Small intestine (tissue), 7 donors: ENCODE measurements at regions not wholly inside any gene's neighbourhood (a gene's known extent, or its start where the extent isn't known, plus 50 kb on each side); places are given as distances from the start of the nearest gene placed in this dataset.

Source experiments
- DNase-seq, 2 donors: peaks; one replicate each; pipeline versions ENCODE4 v3.0.0 to v3.0.0-alpha.2; 2013
- FAIRE-seq: peaks from 2 replicates; lab custom pipeline; 2012; peaks lifted over from hg19 to GRCh38; lab: Jason Lieb, UNC
- H3K27ac ChIP-seq, 3 donors: one replicate each; pipeline ENCODE4 v1.5.1; 2013; ENCODE audit warnings: low read length in 2 of 3, mild to moderate bottlenecking in 2 of 3, control low read depth in 1 of 3, inconsistent platforms in 1 of 3, low read depth in 1 of 3, moderate library complexity in 1 of 3
- H3K27me3 ChIP-seq, 3 donors: one replicate each; pipeline ENCODE4 v1.6.1; 2013; ENCODE audit warnings: low read length in 3 of 3, inconsistent platforms in 1 of 3; ENCODE audit not compliant: control insufficient read depth in 3 of 3, insufficient read depth in 3 of 3
- H3K36me3 ChIP-seq, 3 donors: one replicate each; pipeline ENCODE4 v1.6.1; 2013; ENCODE audit warnings: low read length in 3 of 3, inconsistent platforms in 1 of 3, low read depth in 1 of 3, mild to moderate bottlenecking in 1 of 3, moderate library complexity in 1 of 3; ENCODE audit not compliant: control insufficient read depth in 3 of 3, insufficient read depth in 2 of 3
- H3K4me1 ChIP-seq, 3 donors: one replicate each; pipeline ENCODE4 v1.6.1; 2013; ENCODE audit warnings: low read length in 2 of 3, inconsistent platforms in 1 of 3, low read depth in 1 of 3, mild to moderate bottlenecking in 1 of 3, moderate library complexity in 1 of 3; ENCODE audit not compliant: control insufficient read depth in 3 of 3, insufficient read depth in 2 of 3
- H3K4me3 ChIP-seq, 3 donors: one replicate each; pipeline ENCODE4 v1.5.1; 2013; ENCODE audit warnings: low read length in 3 of 3, control low read depth in 1 of 3, inconsistent platforms in 1 of 3, low read depth in 1 of 3, mild to moderate bottlenecking in 1 of 3, moderate library complexity in 1 of 3
- H3K9me3 ChIP-seq, 2 donors: one replicate each; pipeline ENCODE4 v1.6.1; 2013; ENCODE audit warnings: low read depth in 1 of 2, low read length in 1 of 2; ENCODE audit not compliant: control insufficient read depth in 2 of 2, insufficient read depth in 1 of 2
- WGBS, 3 donors: extraction: QIAGEN DNeasy Blood & Tissue Kit; methylation state at CpG; one replicate each; pipeline ENCODE4 v1.1.7; 2013; 5-methylcytosine and 5-hydroxymethylcytosine counted together
- donor health status: healthy with polysubstance abuse.
- donor health status: control.
- donor health status: control.
- donor health status: Bipolar disorder and iron deficiency.
- donor health status: healthy.

DNA sequence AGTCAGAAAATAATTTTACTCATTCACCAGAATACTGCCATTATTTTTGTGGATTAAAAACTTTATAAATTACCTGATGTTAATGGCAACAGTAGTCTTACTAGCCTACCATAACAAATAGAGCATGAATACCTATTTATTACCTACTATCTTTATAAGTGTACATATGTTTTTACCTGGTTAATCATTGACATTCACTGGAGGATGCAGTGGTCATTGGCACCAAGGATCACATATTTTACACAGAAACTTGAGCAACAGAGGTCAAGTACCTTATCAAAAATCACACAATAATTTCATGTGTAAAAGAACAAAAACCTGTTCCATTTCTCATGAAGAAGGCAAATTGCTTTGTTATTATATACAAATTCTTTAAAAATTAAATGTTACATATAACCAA lies 1284.9 kb upstream of the NCAM2 start:
- Histone ChIP-seq H3K4me3 (no peak overlapping the region), H3K27ac (no peak overlapping the region), H3K4me1 (peaks cover 0 to 5% (median 0%) of the 10 kb centered on the region in 3 donors), H3K9me3 (peaks cover 0 to 2% of the 10 kb centered on the region in 2 donors), H3K36me3 (no peaks in the 10 kb centered on the region), H3K27me3 (no peaks in the 10 kb centered on the region)
- DNase-seq (peak in 1 of 2 donors; percentile 62), FAIRE-seq (no peak)

DNA sequence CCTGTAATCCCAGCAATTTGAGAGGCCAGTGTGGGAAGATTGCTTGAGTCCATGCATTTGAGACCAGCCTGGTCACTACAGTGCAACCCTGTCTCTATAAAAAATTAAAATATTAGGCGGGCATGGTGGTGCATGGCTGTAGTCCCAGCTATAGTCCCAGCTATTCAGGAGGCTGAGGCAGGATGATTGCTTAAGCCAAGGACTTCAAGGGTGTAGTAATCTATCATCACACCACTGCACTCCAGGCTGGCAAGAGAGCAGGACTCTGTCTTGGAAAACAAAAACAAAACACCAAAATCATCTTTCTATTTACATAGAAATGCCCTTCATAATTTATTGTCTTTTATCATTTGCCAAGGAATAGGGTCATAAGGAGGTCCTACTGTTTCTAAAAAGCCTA lies 1274.1 kb upstream of the NCAM2 start:
- 69 to 100% (median 88%) methylated on average over 1 of the region's 1 CpG for WGBS, 3 donors
- no peaks in the 10 kb centered on the region for H3K36me3 ChIP-seq
- no peak for FAIRE-seq
- H3K4me3 ChIP-seq, result no peak overlapping the region
- no peaks in the 10 kb centered on the region for H3K4me1 ChIP-seq
- H3K9me3 ChIP-seq, result peaks cover 0 to 7% of the 10 kb centered on the region in 2 donors
- H3K27me3 ChIP-seq, result no peaks in the 10 kb centered on the region
- H3K27ac ChIP-seq, result no peak overlapping the region
- DNase-seq, result no peak

DNA sequence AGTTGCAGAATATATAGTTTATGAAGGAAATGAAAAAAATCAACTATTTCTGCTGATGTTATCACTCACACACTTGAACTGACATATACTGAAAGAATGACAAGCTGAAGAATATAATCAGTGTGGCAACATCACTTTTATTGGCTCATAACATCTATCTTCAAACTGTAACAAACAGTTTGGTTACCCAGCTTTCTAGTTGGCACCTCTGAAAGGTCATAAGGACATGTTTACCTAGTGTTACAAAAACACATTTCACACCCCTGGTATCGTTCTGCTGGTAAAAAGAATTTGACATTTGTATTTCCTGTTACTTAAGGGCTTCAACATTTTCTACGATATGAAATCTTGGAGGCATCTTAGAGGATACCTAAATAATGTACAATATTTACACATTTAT lies 1267.0 kb upstream of the NCAM2 start:
- Histone ChIP-seq H3K9me3 (no peaks in the 10 kb centered on the region), H3K4me1 (no peaks in the 10 kb centered on the region), H3K4me3 (no peak overlapping the region), H3K36me3 (no peaks in the 10 kb centered on the region), H3K27me3 (no peaks in the 10 kb centered on the region), H3K27ac (no peak overlapping the region)
- WGBS, 3 donors, result 8 to 19% (median 15%) methylated on average over 2 of the region's 2 CpGs
- peak; percentile 4 to 38 for DNase-seq
- FAIRE-seq, result no peak

DNA sequence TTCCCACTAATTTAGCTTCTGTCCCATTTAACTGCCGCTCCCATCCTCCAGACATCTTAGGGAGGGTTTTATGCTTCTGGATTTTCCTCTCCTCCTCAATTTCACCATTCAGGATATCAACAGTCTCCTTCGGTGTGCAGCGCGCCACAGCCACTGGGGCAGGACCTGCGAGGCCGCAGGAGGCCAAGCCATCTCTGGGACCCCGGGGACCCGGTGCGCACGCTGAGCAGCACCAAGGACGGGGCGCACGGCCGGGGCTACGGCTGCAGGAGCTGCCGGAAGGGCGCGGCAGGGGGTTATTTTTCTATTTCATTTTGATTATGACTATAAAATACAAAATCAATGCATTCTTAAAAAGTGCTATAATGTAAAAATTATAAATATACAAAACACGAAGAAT lies 1238.4 kb upstream of the NCAM2 start:
- Histone ChIP-seq H3K9me3 (no peaks in the 10 kb centered on the region), H3K36me3 (no peaks in the 10 kb centered on the region), H3K4me3 (no peak overlapping the region), H3K27me3 (no peaks in the 10 kb centered on the region), H3K4me1 (no peaks in the 10 kb centered on the region), H3K27ac (no peak overlapping the region)
- no peak for DNase-seq
- FAIRE-seq, result no peak
- 89 to 96% (median 93%) methylated on average over 19 of the region's 19 CpGs for WGBS, 3 donors

DNA sequence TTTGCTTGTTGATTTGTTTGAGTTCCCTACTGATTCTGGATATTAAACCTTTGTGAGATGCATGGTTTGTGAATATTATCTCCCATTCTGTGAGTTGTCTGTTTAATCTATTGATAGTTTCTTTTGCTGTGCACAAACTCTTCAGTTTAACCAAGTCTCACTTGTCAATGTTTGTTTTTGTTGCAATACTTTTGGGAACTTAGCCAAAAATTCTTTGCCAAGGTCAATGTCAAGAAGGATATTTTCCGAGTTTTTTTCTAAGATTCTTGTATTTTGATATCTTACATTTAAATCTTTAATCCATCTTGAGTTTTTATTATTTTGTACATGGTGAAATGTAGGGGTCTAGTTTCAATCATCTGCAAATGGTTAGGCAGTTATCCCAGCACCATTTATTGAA lies 1230.7 kb upstream of the NCAM2 start:
- no peak overlapping the region for H3K4me3 ChIP-seq
- 13 to 38% (median 26%) methylated on average over 1 of the region's 1 CpG for WGBS, 3 donors
- no peak for DNase-seq

DNA sequence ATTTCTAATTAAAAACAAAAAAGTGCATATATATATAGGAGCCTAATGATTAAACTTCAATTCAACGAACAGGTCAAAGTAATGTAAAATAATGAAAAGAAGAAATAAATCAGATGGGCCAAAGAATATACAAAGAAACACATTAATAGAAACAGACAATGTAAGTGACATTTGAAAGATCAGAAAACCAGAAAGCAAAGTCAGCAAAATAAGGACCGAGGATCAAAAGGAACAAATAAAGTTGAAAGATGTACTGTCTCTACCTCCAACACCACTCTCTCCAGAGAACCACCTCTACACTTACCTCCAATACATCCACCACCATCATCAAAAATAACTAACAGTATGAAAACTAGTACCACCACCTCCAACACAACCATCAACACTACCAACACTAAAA lies 1226.3 kb upstream of the NCAM2 start:
- DNase-seq, result no peak
- WGBS, 3 donors, result 77 to 82% (median 78%) methylated on average over 2 of the region's 2 CpGs
- H3K4me3 ChIP-seq, result no peak overlapping the region
- no peaks in the 10 kb centered on the region for H3K4me1 ChIP-seq
- H3K36me3 ChIP-seq, result no peaks in the 10 kb centered on the region
- no peak overlapping the region for H3K27ac ChIP-seq
- no peaks in the 10 kb centered on the region for H3K27me3 ChIP-seq
- H3K9me3 ChIP-seq, result no peaks in the 10 kb centered on the region
- FAIRE-seq, result no peak

More for the DNA sequence above, 1230.7 kb upstream of the NCAM2 start:
- no peak for FAIRE-seq
- Histone ChIP-seq H3K27ac (no peak overlapping the region), H3K36me3 (no peaks in the 10 kb centered on the region), H3K4me1 (no peaks in the 10 kb centered on the region), H3K9me3 (no peaks in the 10 kb centered on the region), H3K27me3 (no peaks in the 10 kb centered on the region)

DNA sequence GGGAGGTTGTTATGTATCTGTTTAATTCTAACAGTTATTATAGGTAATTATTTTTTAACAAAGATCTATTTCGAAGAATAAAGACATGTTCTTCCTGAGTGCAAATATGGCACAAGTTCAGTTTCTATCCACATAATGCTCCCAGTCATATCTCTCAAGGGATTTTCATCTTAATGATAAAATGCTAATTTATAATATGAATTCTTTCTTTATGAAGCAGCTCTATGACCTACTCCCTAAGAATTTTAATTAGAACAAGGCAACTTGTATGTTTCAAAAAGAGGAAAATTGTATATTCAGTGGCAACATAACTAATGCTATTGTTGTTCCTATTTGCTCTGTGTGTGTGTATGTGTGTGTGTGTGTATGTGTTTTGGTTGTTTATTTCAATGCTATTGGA lies 1222.1 kb upstream of the NCAM2 start:
- 78 to 84% (median 81%) methylated on average over 1 of the region's 1 CpG for WGBS, 3 donors
- Histone ChIP-seq H3K36me3 (no peaks in the 10 kb centered on the region), H3K27ac (no peak overlapping the region), H3K27me3 (no peaks in the 10 kb centered on the region), H3K4me1 (no peaks in the 10 kb centered on the region), H3K9me3 (peaks cover 0 to 3% of the 10 kb centered on the region in 2 donors), H3K4me3 (no peak overlapping the region)
- DNase-seq (no peak), FAIRE-seq (peak; percentile 84)

DNA sequence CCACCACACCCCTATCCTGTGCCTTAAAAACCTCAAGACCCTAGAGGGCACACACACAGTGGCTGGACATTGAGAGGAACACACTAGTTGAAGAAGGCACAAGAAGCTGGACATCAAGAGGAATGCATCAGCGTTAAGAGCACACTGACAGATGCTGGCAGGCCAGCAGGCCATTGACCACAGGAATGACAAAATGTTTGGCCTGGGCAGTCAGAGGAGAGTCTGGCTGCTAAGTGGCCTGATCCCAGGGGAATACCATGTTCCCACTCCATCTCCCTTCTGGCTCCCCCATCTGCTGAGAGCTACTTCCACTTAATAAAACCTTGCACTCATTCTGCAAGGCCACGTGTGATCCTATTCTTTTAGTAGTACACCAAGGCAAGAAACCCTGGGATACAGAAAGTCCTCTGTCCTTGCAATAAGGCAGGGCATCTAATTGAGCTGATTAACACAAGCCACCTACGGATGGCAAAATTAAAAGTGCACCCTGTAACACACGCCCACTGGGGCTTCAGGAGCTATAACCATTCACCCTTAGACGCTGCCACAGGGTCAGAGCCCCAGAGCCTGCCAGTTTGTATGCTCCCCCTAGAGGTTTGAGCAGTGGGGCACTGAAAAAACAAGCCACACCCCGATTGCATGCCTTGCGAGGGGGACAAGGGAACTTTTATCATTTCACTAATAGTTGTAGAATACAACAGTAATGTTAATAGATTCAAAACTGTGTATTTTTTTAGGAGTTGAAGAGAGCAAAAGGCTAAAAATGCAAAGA lies 1216.1 kb upstream of the NCAM2 start:
- 79 to 89% (median 80%) methylated on average over 7 of the region's 7 CpGs for WGBS, 3 donors
- no peaks in the 10 kb centered on the region for H3K4me1 ChIP-seq
- no peak for FAIRE-seq

DNA sequence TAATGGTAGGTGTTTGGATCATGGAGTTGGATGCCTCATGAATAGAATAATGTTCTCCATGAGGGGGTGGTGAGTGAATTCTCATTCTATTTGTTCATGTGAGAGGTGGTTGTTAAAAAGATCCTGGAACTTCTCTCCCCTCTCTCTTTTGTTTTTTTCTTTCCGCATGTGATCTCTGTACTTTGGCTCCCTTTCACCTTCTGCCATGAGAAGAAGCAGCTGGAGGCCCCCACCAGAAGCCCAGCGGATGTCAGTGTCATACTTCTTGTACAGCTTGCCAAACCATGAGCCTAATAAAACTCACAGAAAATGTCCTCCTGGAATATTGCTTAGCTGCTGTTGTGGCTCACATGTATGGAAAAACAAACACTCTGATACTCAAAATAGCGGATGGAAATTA lies 1212.3 kb upstream of the NCAM2 start:
- H3K36me3 ChIP-seq, result no peaks in the 10 kb centered on the region
- H3K4me3 ChIP-seq, result no peak overlapping the region
- H3K4me1 ChIP-seq, result no peaks in the 10 kb centered on the region
- no peak overlapping the region for H3K27ac ChIP-seq
- H3K27me3 ChIP-seq, result no peaks in the 10 kb centered on the region
- FAIRE-seq, result no peak
- DNase-seq, result no peak
- peaks cover 0 to 6% of the 10 kb centered on the region in 2 donors for H3K9me3 ChIP-seq
- whole genome bisulfite sequencing, 3 donors, result 78 to 92% (median 82%) methylated on average over 3 of the region's 3 CpGs

More for the DNA sequence above, 1216.1 kb upstream of the NCAM2 start:
- peaks cover 0 to 8% of the 10 kb centered on the region in 2 donors for H3K9me3 ChIP-seq
- H3K27ac ChIP-seq, result no peak overlapping the region
- no peak for DNase-seq
- no peaks in the 10 kb centered on the region for H3K36me3 ChIP-seq
- no peak overlapping the region for H3K4me3 ChIP-seq
- H3K27me3 ChIP-seq, result no peaks in the 10 kb centered on the region
